ENCODE measurements at regions not wholly inside any gene's neighbourhood (a gene's known extent, or its start where the extent isn't known, plus 50 kb on each side); places are given as distances from the start of the nearest gene placed in this dataset.

GRCh38 chr14:54316652-54317051 is 80.2 kb upstream of the CDKN3 start:
- DNase-seq: no peak

GRCh38 chr14:54317391-54317790 is 79.4 kb upstream of the CDKN3 start:
- no peak for DNase-seq

- DNase-seq: no peak
Observed at GRCh38 chr14:54322246-54322645, 74.6 kb upstream of the CDKN3 start.

- peak; percentile 72 for DNase-seq
Observed at GRCh38 chr14:54322701-54323337, 74.0 kb upstream of the CDKN3 start.

GRCh38 chr14:54325766-54326165 is 71.0 kb upstream of the CDKN3 start:
- DNase-seq: no peak

GRCh38 chr14:54329082-54329695 is 67.6 kb upstream of the CDKN3 start:
- DNase-seq: peak; percentile 60

- DNase-seq: no peak
Observed at GRCh38 chr14:54330876-54331275, 65.9 kb upstream of the CDKN3 start.

GRCh38 chr14:54331516-54331915 is 65.3 kb upstream of the CDKN3 start:
- no peak for DNase-seq

- DNase-seq: no peak
Observed at GRCh38 chr14:54332490-54332889, 64.3 kb upstream of the CDKN3 start.

GRCh38 chr14:54333511-54333910 is 63.3 kb upstream of the CDKN3 start:
- DNase-seq: no peak

GRCh38 chr14:54335569-54336155 is 61.1 kb upstream of the CDKN3 start:
- DNase-seq: no peak

- no peak for DNase-seq
Observed at GRCh38 chr14:54337314-54337713, 59.5 kb upstream of the CDKN3 start.

- no peak for DNase-seq
Observed at GRCh38 chr14:54338696-54339317, 58.0 kb upstream of the CDKN3 start.

- DNase-seq: no peak
Observed at GRCh38 chr14:54339771-54340170, 57.0 kb upstream of the CDKN3 start.

GRCh38 chr14:54342806-54343205 is 54.0 kb upstream of the CDKN3 start:
- no peak for DNase-seq

GRCh38 chr14:54343272-54344121 is 53.3 kb upstream of the CDKN3 start:
- no peak for DNase-seq

GRCh38 chr14:54344445-54344844 is 52.4 kb upstream of the CDKN3 start:
- no peak for DNase-seq

GRCh38 chr14:54346257-54346656 is 50.5 kb upstream of the CDKN3 start:
- DNase-seq: no peak
